Activated naive CD4-positive, alpha-beta T cell treated with anti-CD3 and anti-CD28 coated beads, Interleukin-2, amount 10 ng/mL, durations not matched to agents 7 days and 5 days (primary cell): ENCODE measurements at regions not wholly inside any gene's neighbourhood (a gene's known extent, or its start where the extent isn't known, plus 50 kb on each side); places are given as distances from the start of the nearest gene placed in this dataset.

ENCODE experiments used
- CTCF ChIA-PET: fragments of 350-600 bp; sonication (Branson Sonifier 250); formaldehyde crosslinking; loops from one replicate; lab custom pipeline; 2021; ENCODE audit warnings: antibody characterized with exemption; lab: Charles Lee
- DNase-seq: peaks from one replicate; pipeline ENCODE4 v3.0.0-alpha.2; 2020
- H3K27ac Mint-ChIP-seq: one replicate; pipeline ENCODE4 v1.8.0; 2021; ENCODE audit warnings: mild to moderate bottlenecking, moderate library complexity, mixed read lengths
- H3K27me3 Mint-ChIP-seq: one replicate; pipeline ENCODE4 v1.8.0; 2021; ENCODE audit warnings: mild to moderate bottlenecking, mixed read lengths
- H3K36me3 Mint-ChIP-seq: one replicate; pipeline ENCODE4 v1.8.0; 2021; ENCODE audit warnings: mixed read lengths
- H3K4me1 Mint-ChIP-seq: one replicate; pipeline ENCODE4 v1.8.0; 2021; ENCODE audit warnings: mixed read lengths
- H3K4me3 Mint-ChIP-seq: one replicate; pipeline ENCODE4 v1.8.0; 2021; ENCODE audit warnings: mild to moderate bottlenecking, moderate library complexity, mixed read lengths
- H3K9me3 Mint-ChIP-seq: one replicate; pipeline ENCODE4 v1.8.0; 2021; ENCODE audit warnings: mixed read lengths

GRCh38 chr17:56676810-56677209 lies 83.3 kb downstream of the NOG start:
- peaks cover 8% of the 10 kb centered on the region for H3K4me1 Mint-ChIP-seq
- no peak overlapping the region for H3K4me3 Mint-ChIP-seq
- CTCF ChIA-PET, result interaction anchor here (0.6 to 6.0 kb wide), 5 partner anchors 23 to 104 kb away, joined by 3 to 35 read pairs (median 6); partner anchors contain the start of gene NOG
- no peaks in the 10 kb centered on the region for H3K36me3 Mint-ChIP-seq
- H3K9me3 Mint-ChIP-seq, result no peaks in the 10 kb centered on the region
- H3K27me3 Mint-ChIP-seq, result peaks cover 66% of the 10 kb centered on the region
- no peak for DNase-seq
- H3K27ac Mint-ChIP-seq, result no peak overlapping the region

GRCh38 chr17:56678249-56679114 lies 85.0 kb downstream of the NOG start:
- no peaks in the 10 kb centered on the region for H3K36me3 Mint-ChIP-seq
- no peak overlapping the region for H3K27ac Mint-ChIP-seq
- CTCF ChIA-PET, result interaction anchor here (1.1 to 6.0 kb wide), 5 partner anchors 12 to 179 kb away, joined by 3 to 35 read pairs (median 6); partner anchors contain the start of gene NOG
- no peaks in the 10 kb centered on the region for H3K9me3 Mint-ChIP-seq
- no peak overlapping the region for H3K4me3 Mint-ChIP-seq
- DNase-seq, result no peak
- peaks cover 54% of the 10 kb centered on the region for H3K27me3 Mint-ChIP-seq
- peaks cover 14% of the 10 kb centered on the region for H3K4me1 Mint-ChIP-seq

GRCh38 chr17:56679115-56679776 lies 85.7 kb downstream of the NOG start:
- Mint-ChIP-seq H3K9me3 (no peaks in the 10 kb centered on the region), H3K27ac (no peak overlapping the region), H3K36me3 (no peaks in the 10 kb centered on the region), H3K4me1 (peaks cover 15% of the 10 kb centered on the region), H3K27me3 (peaks cover 52% of the 10 kb centered on the region), H3K4me3 (no peak overlapping the region)
- CTCF ChIA-PET, result interaction anchor here (1.0 to 6.0 kb wide), 3 partner anchors 11 to 37 kb away, joined by 3 to 35 read pairs (median 5); no protein-coding TSS in a partner anchor
- no peak for DNase-seq

GRCh38 chr17:56679777-56680422 lies 86.4 kb downstream of the NOG start:
- Mint-ChIP-seq H3K4me1 (peaks cover 15% of the 10 kb centered on the region), H3K9me3 (no peaks in the 10 kb centered on the region), H3K36me3 (no peaks in the 10 kb centered on the region), H3K27me3 (peaks cover 52% of the 10 kb centered on the region), H3K27ac (no peak overlapping the region), H3K4me3 (no peak overlapping the region)
- CTCF ChIA-PET, result interaction anchor here (1.0 to 6.0 kb wide), 5 partner anchors 11 to 102 kb away, joined by 3 to 35 read pairs (median 3); no protein-coding TSS in a partner anchor
- DNase-seq, result no peak

GRCh38 chr17:56680676-56681075 lies 87.2 kb downstream of the NOG start:
- no peak for DNase-seq
- CTCF ChIA-PET, result interaction anchor here (1.3 to 6.0 kb wide), 4 partner anchors 10 to 101 kb away, joined by 3 to 35 read pairs (median 6); no protein-coding TSS in a partner anchor
- Mint-ChIP-seq H3K36me3 (no peaks in the 10 kb centered on the region), H3K4me1 (peaks cover 15% of the 10 kb centered on the region), H3K4me3 (no peak overlapping the region), H3K9me3 (no peaks in the 10 kb centered on the region), H3K27me3 (peaks cover 51% of the 10 kb centered on the region), H3K27ac (no peak overlapping the region)

GRCh38 chr17:56681561-56682266 lies 88.2 kb downstream of the NOG start:
- H3K9me3 Mint-ChIP-seq, result no peaks in the 10 kb centered on the region
- peaks cover 49% of the 10 kb centered on the region for H3K27me3 Mint-ChIP-seq
- CTCF ChIA-PET, result interaction anchor here (0.9 to 6.0 kb wide), 5 partner anchors 9 to 98 kb away, joined by 3 to 35 read pairs (median 4); no protein-coding TSS in a partner anchor

GRCh38 chr17:56688151-56688550 lies 94.7 kb downstream of the NOG start:
- peaks cover 35% of the 10 kb centered on the region for H3K27me3 Mint-ChIP-seq
- DNase-seq, result no peak
- H3K36me3 Mint-ChIP-seq, result no peaks in the 10 kb centered on the region
- no peak overlapping the region for H3K4me3 Mint-ChIP-seq
- no peak overlapping the region for H3K27ac Mint-ChIP-seq
- CTCF ChIA-PET, result no interaction called here
- peaks cover 4% of the 10 kb centered on the region for H3K4me1 Mint-ChIP-seq
- H3K9me3 Mint-ChIP-seq, result no peaks in the 10 kb centered on the region

More at GRCh38 chr17:56681561-56682266, 88.2 kb downstream of the NOG start:
- H3K27ac Mint-ChIP-seq, result no peak overlapping the region
- no peak overlapping the region for H3K4me3 Mint-ChIP-seq
- DNase-seq, result peak; percentile 46
- H3K4me1 Mint-ChIP-seq, result peaks cover 8% of the 10 kb centered on the region
- H3K36me3 Mint-ChIP-seq, result no peaks in the 10 kb centered on the region

- H3K4me3 Mint-ChIP-seq, result no peak overlapping the region
- H3K9me3 Mint-ChIP-seq, result no peaks in the 10 kb centered on the region
- peaks cover 20% of the 10 kb centered on the region for H3K27me3 Mint-ChIP-seq
- DNase-seq, result no peak
- CTCF ChIA-PET, result interaction anchor here (0.6 to 1.2 kb wide), 4 partner anchors 9 to 25 kb away, joined by 3 to 4 read pairs (median 3); no protein-coding TSS in a partner anchor
- no peaks in the 10 kb centered on the region for H3K4me1 Mint-ChIP-seq
- no peak overlapping the region for H3K27ac Mint-ChIP-seq
- H3K36me3 Mint-ChIP-seq, result no peaks in the 10 kb centered on the region
These were observed 97.2 kb downstream of the NOG start for GRCh38 chr17:56690441-56691291.

GRCh38 chr17:56694825-56695224 lies 101.3 kb downstream of the NOG start:
- no peaks in the 10 kb centered on the region for H3K9me3 Mint-ChIP-seq
- no peaks in the 10 kb centered on the region for H3K4me1 Mint-ChIP-seq
- CTCF ChIA-PET, result no interaction called here
- H3K36me3 Mint-ChIP-seq, result no peaks in the 10 kb centered on the region
- no peak overlapping the region for H3K27ac Mint-ChIP-seq
- DNase-seq, result no peak
- H3K27me3 Mint-ChIP-seq, result peaks cover 35% of the 10 kb centered on the region
- no peak overlapping the region for H3K4me3 Mint-ChIP-seq

- Mint-ChIP-seq H3K36me3 (no peaks in the 10 kb centered on the region), H3K4me1 (no peaks in the 10 kb centered on the region), H3K27me3 (peaks cover 33% of the 10 kb centered on the region), H3K4me3 (no peak overlapping the region), H3K9me3 (no peaks in the 10 kb centered on the region), H3K27ac (no peak overlapping the region)
- CTCF ChIA-PET, result interaction anchor here (1.9 kb wide), 1 partner anchor 18 kb away, joined by 9 read pairs; no protein-coding TSS in a partner anchor
- no peak for DNase-seq
These were observed 103.7 kb downstream of the NOG start for GRCh38 chr17:56697190-56697589.

- Mint-ChIP-seq H3K9me3 (no peaks in the 10 kb centered on the region), H3K4me1 (no peaks in the 10 kb centered on the region), H3K27me3 (peaks cover 38% of the 10 kb centered on the region), H3K27ac (no peak overlapping the region), H3K36me3 (no peaks in the 10 kb centered on the region), H3K4me3 (no peak overlapping the region)
- DNase-seq, result no peak
- CTCF ChIA-PET, result interaction anchor here (1.6 kb wide), 1 partner anchor 17 kb away, joined by 6 read pairs; no protein-coding TSS in a partner anchor
These were observed 105.8 kb downstream of the NOG start for GRCh38 chr17:56699186-56699894.

- H3K9me3 Mint-ChIP-seq, result no peaks in the 10 kb centered on the region
- no peak overlapping the region for H3K27ac Mint-ChIP-seq
- H3K4me3 Mint-ChIP-seq, result no peak overlapping the region
- H3K36me3 Mint-ChIP-seq, result no peaks in the 10 kb centered on the region
- H3K27me3 Mint-ChIP-seq, result peaks cover 44% of the 10 kb centered on the region
- CTCF ChIA-PET, result no interaction called here
- DNase-seq, result no peak
- no peaks in the 10 kb centered on the region for H3K4me1 Mint-ChIP-seq
These were observed 107.5 kb downstream of the NOG start for GRCh38 chr17:56700919-56701420.
